KMS-11 (cell line): ENCODE measurements at regions not wholly inside any gene's neighbourhood (a gene's known extent, or its start where the extent isn't known, plus 50 kb on each side); places are given as distances from the start of the nearest gene placed in this dataset.
"Not testable (repeated sequence)": the region's sequence is repeated elsewhere in the genome, so short reads cannot be mapped to it uniquely, and the experiment has no call there.

Experiments used
- H2AFZ ChIP-seq: fragments of 200-600 bp; sonication (generic); 2 replicates; pipeline ENCODE4 v1.6.1; 2016; ENCODE audit warnings: antibody characterized with exemption, mixed run types, low read depth
- H3K27ac ChIP-seq: fragments of 200-600 bp; sonication (generic); 2 replicates; pipeline ENCODE4 v1.6.1; 2016; ENCODE audit warnings: mild to moderate bottlenecking, mixed run types
- H3K27me3 ChIP-seq: fragments of 200-600 bp; sonication (generic); 2 replicates; pipeline ENCODE4 v1.6.1; 2017; ENCODE audit warnings: mild to moderate bottlenecking, low read depth, mixed run types, moderate library complexity; ENCODE audit not compliant: insufficient read depth
- H3K36me3 ChIP-seq: fragments of 200-600 bp; sonication (generic); 2 replicates; pipeline ENCODE4 v1.6.1; 2017; ENCODE audit warnings: mild to moderate bottlenecking, mixed run types; ENCODE audit not compliant: insufficient read depth
- H3K4me1 ChIP-seq: fragments of 200-600 bp; sonication (generic); 2 replicates; pipeline ENCODE4 v1.6.1; 2016; ENCODE audit warnings: mild to moderate bottlenecking, low read depth, mixed run types; ENCODE audit not compliant: poor library complexity, severe bottlenecking
- H3K4me2 ChIP-seq: fragments of 200-600 bp; sonication (generic); 2 replicates; pipeline ENCODE4 v1.7.0; 2016; ENCODE audit warnings: mild to moderate bottlenecking, mixed run types
- H3K4me3 ChIP-seq: fragments of 200-600 bp; sonication (generic); IDR thresholded peaks from 2 replicates; pipeline ENCODE4 v1.6.1; 2017; ENCODE audit warnings: low read depth, low read length, mixed read lengths; ENCODE audit not compliant: insufficient read depth
- H3K79me2 ChIP-seq: fragments of 200-600 bp; sonication (generic); 2 replicates; pipeline ENCODE4 v1.6.1; 2016; ENCODE audit warnings: low read depth, mixed run types; ENCODE audit not compliant: insufficient read depth
- H3K9ac ChIP-seq: fragments of 200-600 bp; sonication (generic); 2 replicates; pipeline ENCODE4 v1.6.1; 2016; ENCODE audit warnings: mild to moderate bottlenecking, mixed run types
- H4K20me1 ChIP-seq: fragments of 200-600 bp; sonication (generic); 2 replicates; pipeline ENCODE4 v1.6.1; 2016; ENCODE audit warnings: mild to moderate bottlenecking, mixed run types; ENCODE audit not compliant: insufficient read depth
- TF ChIP-seq, protein P1 (sequence below): fragments of 200-600 bp; sonication (generic); conservative IDR thresholded peaks from 2 replicates; pipeline ENCODE4 v1.6.1; 2017; ENCODE audit warnings: low read depth, mild to moderate bottlenecking, antibody characterized with exemption, low read length, moderate library complexity, mixed read lengths

DNA sequence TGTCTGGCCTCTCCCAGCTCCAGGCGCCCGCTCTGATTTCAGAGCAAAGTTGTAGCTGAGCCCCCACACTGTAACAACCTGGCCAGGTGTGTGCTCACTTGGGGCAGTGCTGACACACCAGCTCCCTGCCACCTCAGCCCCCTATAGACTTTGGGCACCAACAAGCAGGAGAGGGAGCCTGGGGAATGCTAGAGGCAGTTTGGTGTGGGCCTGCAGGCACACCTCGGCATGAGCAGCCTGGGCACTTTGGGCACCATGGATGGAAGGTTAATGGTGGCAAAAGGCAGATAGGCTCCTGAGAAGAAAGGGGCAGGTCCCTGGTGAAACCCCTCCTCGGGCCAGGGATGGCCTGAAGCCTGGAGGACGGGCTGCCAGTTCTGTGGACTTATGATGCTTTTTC lies 212.7 kb upstream of the GNAI1 start:
- Histone ChIP-seq H3K9ac (no peak overlapping the region), H3K4me3 (no peak overlapping the region), H3K27me3 (no peaks in the 10 kb centered on the region), H3K36me3 (no peaks in the 10 kb centered on the region), H3K27ac (no peak overlapping the region), H2AFZ (no peak overlapping the region), H3K4me1 (no peaks in the 10 kb centered on the region), H3K79me2 (no peaks in the 10 kb centered on the region), H4K20me1 (no peaks in the 10 kb centered on the region), H3K4me2 (no peak overlapping the region)
- TF ChIP-seq, protein P1, sequence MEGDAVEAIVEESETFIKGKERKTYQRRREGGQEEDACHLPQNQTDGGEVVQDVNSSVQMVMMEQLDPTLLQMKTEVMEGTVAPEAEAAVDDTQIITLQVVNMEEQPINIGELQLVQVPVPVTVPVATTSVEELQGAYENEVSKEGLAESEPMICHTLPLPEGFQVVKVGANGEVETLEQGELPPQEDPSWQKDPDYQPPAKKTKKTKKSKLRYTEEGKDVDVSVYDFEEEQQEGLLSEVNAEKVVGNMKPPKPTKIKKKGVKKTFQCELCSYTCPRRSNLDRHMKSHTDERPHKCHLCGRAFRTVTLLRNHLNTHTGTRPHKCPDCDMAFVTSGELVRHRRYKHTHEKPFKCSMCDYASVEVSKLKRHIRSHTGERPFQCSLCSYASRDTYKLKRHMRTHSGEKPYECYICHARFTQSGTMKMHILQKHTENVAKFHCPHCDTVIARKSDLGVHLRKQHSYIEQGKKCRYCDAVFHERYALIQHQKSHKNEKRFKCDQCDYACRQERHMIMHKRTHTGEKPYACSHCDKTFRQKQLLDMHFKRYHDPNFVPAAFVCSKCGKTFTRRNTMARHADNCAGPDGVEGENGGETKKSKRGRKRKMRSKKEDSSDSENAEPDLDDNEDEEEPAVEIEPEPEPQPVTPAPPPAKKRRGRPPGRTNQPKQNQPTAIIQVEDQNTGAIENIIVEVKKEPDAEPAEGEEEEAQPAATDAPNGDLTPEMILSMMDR = no peak

DNA sequence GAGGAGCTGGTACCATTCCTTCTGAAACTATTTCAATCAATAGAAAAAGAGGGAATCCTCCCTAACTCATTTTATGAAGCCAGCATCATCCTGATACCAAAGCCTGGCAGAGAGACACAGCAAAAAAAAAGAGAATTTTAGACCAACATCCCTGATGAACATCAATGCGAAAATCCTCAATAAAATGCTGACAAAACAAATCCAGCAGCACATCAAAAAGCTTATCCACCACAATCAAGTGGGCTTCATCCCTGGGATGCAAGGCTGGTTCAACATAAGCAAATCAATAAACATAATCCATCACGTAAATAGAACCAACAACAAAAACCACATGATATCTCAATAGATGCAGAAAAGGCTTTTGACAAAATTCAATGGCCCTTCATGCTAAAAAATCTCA lies 216.0 kb upstream of the GNAI1 start:
- H3K27ac ChIP-seq, H3K79me2 ChIP-seq, H2AFZ ChIP-seq, H3K9ac ChIP-seq, H3K4me2 ChIP-seq, H3K27me3 ChIP-seq, H3K4me1 ChIP-seq, H3K36me3 ChIP-seq, H3K4me3 ChIP-seq, H4K20me1 ChIP-seq: not testable (repeated sequence)

DNA sequence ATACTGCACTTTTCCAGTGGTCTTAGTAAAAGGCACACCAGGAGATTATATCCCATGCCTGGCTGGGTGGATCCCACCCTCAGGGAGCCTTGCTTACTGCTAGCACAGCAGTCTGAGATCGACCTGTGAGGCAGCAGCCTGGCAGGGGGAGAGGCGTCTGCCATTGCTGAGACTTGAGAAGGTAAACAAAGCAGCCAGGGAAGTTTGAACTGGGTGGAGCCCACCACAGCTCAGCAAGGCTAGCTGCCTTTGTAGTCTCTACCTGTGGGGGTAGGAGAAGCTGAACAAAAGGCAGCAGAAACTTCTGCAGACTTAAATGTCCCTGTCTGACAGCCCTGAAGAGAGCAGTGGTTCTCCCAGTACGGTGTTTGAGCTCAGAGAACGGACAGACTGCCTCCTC lies 219.3 kb upstream of the GNAI1 start:
- not testable (repeated sequence) for H3K27me3 ChIP-seq, H2AFZ ChIP-seq, H3K4me3 ChIP-seq, H3K9ac ChIP-seq, H3K4me2 ChIP-seq, H4K20me1 ChIP-seq, H3K4me1 ChIP-seq, H3K36me3 ChIP-seq, H3K79me2 ChIP-seq, H3K27ac ChIP-seq

DNA sequence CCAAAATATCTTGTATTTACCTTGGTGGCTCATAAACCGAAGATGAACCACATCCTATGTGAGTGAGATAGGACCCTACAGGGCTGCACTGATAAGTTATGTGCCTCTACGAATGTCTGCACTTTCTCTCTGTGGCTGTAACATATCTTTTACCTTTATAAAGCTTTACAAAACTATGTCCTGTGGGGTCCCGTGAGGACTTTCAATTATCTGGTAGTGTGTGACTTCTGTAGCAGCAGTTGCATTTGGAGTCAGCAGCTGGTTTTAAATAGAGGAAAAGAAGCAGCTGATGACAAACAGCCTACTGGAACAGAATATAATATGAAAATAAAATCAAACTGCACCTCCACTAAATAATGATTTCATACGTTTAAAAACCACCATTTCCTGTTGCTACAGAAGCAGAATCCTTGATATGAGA lies 222.4 kb upstream of the GNAI1 start:
- TF ChIP-seq, protein P1 = no peak
- no peak overlapping the region for H3K4me3 ChIP-seq
- H3K79me2 ChIP-seq = no peaks in the 10 kb centered on the region
- H3K4me2 ChIP-seq = no peak overlapping the region
- H3K9ac ChIP-seq = no peak overlapping the region
- no peaks in the 10 kb centered on the region for H4K20me1 ChIP-seq
- no peak overlapping the region for H2AFZ ChIP-seq
- no peak overlapping the region for H3K27ac ChIP-seq
- H3K36me3 ChIP-seq = no peaks in the 10 kb centered on the region
- H3K27me3 ChIP-seq = no peaks in the 10 kb centered on the region
- H3K4me1 ChIP-seq = no peaks in the 10 kb centered on the region

DNA sequence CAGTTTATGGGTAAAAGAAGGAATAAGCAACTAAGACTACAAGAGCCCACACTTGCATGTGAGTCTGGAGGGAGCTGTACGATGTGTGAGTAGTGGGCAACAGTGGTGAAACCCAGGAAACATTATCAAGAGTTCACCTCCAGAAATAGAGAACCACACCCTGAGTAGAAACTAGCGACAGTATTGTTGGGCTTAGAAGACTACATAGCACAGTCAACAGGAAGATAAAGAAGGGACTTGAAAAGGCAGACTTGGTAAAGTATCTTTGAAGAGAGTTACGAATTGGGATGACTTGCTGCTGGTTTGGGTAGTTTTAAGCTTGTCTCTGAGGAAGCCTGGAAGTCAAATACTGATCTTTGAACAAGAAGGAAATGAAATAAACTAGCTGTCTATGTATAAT lies 223.2 kb upstream of the GNAI1 start:
- H3K79me2 ChIP-seq = no peaks in the 10 kb centered on the region
- H3K4me2 ChIP-seq = no peak overlapping the region
- H3K4me3 ChIP-seq = no peak overlapping the region
- H3K27ac ChIP-seq = no peak overlapping the region
- TF ChIP-seq, protein P1 = no peak
- H3K27me3 ChIP-seq = no peaks in the 10 kb centered on the region
- no peak overlapping the region for H2AFZ ChIP-seq
- no peak overlapping the region for H3K9ac ChIP-seq
- no peaks in the 10 kb centered on the region for H3K36me3 ChIP-seq
- H4K20me1 ChIP-seq = no peaks in the 10 kb centered on the region
- H3K4me1 ChIP-seq = no peaks in the 10 kb centered on the region
